HG02798 (cell line): ENCODE measurements at regions not wholly inside any gene's neighbourhood (a gene's known extent, or its start where the extent isn't known, plus 50 kb on each side); places are given as distances from the start of the nearest gene placed in this dataset.
"Not testable (repeated sequence)": the region's sequence is repeated elsewhere in the genome, so short reads cannot be mapped to it uniquely, and the experiment has no call there.

Source experiments
- ATAC-seq: cut with Tn5 transposase; IDR thresholded peaks from one replicate; pipeline ENCODE4 v1.9.1; 2021; ENCODE audit warnings: mild to moderate bottlenecking; ENCODE audit not compliant: unreplicated experiment, poor library complexity

- not testable (repeated sequence) for ATAC-seq
Observed at GRCh38 chr3:195635898-195636685, 52.4 kb upstream of the APOD start.

DNA sequence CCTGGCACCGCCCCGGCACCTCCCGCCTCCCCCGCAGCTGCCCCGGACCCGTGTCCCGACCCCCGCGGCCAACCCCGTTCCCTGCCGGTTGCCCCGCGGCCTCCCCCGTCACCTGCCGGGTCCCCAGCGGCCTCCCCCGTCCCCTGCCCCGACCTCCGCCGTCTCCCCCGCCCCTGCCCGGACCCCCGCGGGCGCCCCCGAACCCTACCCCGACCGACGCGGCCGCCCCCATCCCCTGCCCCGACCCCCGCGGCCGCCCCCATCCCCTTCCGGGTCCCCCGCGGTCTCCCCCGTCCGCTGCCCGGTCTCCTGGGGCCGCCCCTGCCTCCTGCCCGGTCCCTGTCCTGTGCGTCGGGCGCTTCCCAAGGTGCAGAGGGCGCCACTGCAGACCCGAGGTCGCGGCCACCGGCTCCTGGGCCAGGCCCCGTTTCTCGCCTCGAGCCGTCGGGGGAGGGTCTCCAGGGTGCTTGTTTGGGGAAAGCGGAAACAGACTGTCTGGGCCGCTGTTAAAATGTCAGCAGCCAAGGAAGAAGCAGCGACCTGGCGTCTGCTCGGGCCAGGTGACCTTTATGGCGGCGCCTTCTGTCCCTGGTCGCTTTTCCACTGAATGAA lies 51.6 kb upstream of the APOD start:
- ATAC-seq = not testable (repeated sequence)

DNA sequence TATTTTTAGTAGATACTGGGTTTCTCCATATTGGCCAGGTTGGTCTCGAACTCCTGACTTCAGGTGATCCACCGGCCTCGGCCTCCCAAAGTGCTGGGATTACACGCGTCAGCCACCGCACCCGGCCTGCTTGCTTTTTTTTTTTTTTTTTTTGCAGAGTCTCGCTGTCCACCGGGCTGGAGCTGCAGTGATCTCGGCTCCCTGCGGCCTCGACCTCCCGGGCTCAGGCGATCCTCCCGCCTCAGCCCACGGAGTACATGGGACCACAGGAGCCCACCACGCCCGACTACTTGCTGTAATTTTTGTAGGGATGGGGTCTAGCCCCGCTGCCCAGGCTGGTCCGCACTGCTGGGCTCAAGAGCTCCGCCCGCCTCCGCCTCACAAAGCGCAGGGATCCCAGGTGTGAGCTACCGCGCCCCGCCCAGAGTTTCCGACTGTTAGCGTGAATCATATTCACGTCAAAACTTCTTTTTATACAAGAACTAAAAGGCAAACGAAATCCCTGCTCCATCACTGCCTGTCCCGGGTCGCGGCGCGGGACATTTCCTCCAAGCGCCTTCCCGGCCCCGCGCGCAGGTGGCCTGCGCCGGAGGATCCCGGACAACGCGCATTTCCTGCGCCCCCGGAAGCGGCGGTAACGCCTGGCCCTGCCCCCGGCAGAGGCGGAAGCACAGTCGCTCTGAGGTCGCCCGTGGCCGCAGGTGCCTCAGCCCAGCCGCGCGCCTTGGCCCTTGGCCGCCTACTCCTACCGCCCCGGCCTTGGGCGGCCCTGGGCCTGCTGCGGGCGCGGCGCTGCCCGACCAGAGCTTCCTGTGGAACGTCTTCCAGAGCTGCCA lies 50.9 kb upstream of the APOD start:
- ATAC-seq = peak; percentile 94
